BE2C (cell line): ENCODE measurements at regions not wholly inside any gene's neighbourhood (a gene's known extent, or its start where the extent isn't known, plus 50 kb on each side); places are given as distances from the start of the nearest gene placed in this dataset.

Experiments
- DNase-seq: peaks from one replicate; pipeline ENCODE4 v3.0.0-alpha.2; 2020
- H3K27me3 ChIP-seq: fragments of 250-450 bp; sonication (Bioruptor Pico); 2 replicates; pipeline ENCODE4 v1.5.1; 2020; ENCODE audit warnings: mild to moderate bottlenecking
- H3K36me3 ChIP-seq: fragments of 250-450 bp; sonication (Bioruptor Pico); 2 replicates; pipeline ENCODE4 v1.5.1; 2020; ENCODE audit warnings: mild to moderate bottlenecking
- H3K4me1 ChIP-seq: fragments of 250-450 bp; sonication (Bioruptor Pico); 2 replicates; pipeline ENCODE4 v1.5.1; 2020
- H3K4me3 ChIP-seq: 2 replicates; pipeline ENCODE4 v1.5.1; 2011; ENCODE audit warnings: low read depth, low read length
- H3K9me3 ChIP-seq: fragments of 250-450 bp; sonication (Bioruptor Pico); 2 replicates; pipeline ENCODE4 v1.5.1; 2020
- TF ChIP-seq, protein P1 (sequence below): IDR thresholded peaks from 2 replicates; pipeline ENCODE4 v1.5.1; 2012; ENCODE audit warnings: mild to moderate bottlenecking, low read depth, low read length

DNA sequence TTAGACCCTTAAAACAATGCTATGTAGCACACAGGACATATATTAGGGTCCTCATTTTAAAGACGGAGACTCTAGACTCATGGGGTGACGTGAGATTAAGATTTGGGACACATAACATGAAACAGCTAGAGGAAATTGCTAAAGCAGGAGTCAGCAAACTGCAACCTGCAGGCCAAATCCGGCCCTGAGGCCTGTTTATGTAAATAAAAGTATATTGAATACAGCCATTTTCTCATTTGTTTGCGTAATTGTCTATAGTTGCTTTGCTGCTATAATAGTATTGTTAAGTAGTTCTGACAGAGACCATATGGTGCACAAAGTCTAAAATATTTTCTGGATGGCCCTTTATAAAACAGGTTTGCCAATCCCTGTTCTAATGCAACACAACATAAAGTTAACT lies 115.5 kb downstream of the TMCO5A start:
- Histone ChIP-seq H3K36me3 (no peaks in the 10 kb centered on the region), H3K4me3 (no peak overlapping the region), H3K4me1 (no peaks in the 10 kb centered on the region), H3K27me3 (no peaks in the 10 kb centered on the region), H3K9me3 (no peaks in the 10 kb centered on the region)
- TF ChIP-seq, protein P1, sequence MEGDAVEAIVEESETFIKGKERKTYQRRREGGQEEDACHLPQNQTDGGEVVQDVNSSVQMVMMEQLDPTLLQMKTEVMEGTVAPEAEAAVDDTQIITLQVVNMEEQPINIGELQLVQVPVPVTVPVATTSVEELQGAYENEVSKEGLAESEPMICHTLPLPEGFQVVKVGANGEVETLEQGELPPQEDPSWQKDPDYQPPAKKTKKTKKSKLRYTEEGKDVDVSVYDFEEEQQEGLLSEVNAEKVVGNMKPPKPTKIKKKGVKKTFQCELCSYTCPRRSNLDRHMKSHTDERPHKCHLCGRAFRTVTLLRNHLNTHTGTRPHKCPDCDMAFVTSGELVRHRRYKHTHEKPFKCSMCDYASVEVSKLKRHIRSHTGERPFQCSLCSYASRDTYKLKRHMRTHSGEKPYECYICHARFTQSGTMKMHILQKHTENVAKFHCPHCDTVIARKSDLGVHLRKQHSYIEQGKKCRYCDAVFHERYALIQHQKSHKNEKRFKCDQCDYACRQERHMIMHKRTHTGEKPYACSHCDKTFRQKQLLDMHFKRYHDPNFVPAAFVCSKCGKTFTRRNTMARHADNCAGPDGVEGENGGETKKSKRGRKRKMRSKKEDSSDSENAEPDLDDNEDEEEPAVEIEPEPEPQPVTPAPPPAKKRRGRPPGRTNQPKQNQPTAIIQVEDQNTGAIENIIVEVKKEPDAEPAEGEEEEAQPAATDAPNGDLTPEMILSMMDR, result no peak
- DNase-seq, result no peak

DNA sequence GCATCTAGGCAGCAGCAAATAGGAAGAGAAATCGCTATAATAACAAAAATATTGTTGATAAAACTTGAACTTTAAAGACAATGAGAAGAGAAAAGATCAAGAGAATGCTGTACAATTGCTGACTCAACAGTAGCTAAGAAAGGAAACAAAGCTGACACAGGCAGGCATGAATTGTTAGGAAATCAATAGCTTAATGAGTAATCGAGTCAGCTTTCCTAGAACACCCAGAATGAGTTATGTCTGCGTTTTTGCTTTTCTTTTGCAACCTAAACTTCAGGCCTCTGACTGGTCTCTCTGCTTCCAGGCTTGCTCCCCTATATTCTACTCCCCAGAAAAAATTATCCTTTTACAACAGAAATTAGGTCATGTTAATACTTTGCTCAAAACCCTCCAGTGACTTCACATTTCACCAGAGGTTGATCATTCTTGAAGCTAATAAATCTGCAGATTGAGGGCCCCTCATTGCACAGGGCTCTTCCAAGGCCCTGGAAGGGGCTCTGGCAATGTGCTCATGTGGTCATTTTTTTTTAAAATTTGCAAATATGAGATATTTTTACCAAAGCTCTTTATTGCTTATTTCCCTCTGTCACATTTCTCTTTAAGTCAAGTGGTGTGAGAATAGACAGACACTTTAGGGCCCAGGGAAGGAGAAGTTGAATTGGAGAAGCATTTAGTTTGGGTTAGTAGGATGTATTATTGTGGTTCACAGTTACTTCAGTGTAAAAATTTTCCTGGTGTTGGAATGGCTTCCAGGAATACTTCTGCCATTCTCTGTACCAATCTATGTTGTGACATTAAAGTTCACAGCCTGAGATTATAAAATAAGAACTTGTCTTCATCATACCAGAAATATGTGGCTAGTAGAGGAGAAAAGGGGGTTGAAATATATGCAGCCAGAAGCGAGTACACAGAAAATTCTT lies 116.3 kb downstream of the TMCO5A start:
- Histone ChIP-seq H3K36me3 (no peaks in the 10 kb centered on the region), H3K9me3 (no peaks in the 10 kb centered on the region), H3K27me3 (no peaks in the 10 kb centered on the region), H3K4me3 (no peak overlapping the region), H3K4me1 (no peaks in the 10 kb centered on the region)
- no peak for DNase-seq
- TF ChIP-seq, protein P1, result no peak

DNA sequence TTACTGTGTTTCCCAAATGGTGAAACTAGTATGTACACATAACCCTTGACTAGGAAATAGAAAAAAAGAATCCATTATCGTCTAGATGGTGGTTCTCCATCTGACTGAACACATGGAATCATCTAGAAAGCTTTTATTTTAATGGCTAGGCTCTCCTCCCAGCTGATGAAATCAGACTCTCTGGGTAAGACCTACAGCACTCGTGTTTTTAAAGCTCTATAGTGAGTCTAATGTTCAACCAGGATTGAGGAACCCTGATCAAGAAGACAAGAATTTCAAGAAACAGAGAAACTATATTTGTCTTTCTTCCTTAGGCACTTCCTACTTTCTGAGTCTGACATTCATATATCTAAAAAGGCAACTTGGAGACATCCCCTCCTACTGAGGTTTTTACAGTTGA lies 118.8 kb downstream of the TMCO5A start:
- Histone ChIP-seq H3K9me3 (no peaks in the 10 kb centered on the region), H3K4me3 (no peak overlapping the region), H3K4me1 (no peaks in the 10 kb centered on the region), H3K27me3 (no peaks in the 10 kb centered on the region), H3K36me3 (no peaks in the 10 kb centered on the region)
- DNase-seq, result no peak
- TF ChIP-seq, protein P1, result no peak

DNA sequence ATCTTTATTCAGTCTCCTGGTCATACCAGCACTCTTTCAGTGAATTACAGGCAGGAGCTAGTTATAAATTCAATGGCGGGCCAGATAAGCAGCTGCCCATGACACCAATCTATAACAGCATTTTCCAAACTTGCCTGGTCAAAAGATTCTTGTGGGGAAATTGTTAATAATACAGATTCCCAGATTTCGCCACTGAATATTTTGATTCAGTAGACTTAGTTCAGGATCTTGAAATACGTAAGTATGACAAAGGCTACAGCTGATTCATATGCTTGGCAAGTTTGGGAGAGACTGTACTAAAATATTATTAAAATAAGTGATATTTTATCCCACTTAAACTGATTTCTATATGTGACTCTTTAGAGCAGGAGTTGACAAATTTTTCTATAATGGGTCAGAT lies 119.3 kb downstream of the TMCO5A start:
- TF ChIP-seq, protein P1, result no peak
- Histone ChIP-seq H3K9me3 (no peaks in the 10 kb centered on the region), H3K4me3 (no peak overlapping the region), H3K36me3 (no peaks in the 10 kb centered on the region), H3K27me3 (no peaks in the 10 kb centered on the region), H3K4me1 (no peaks in the 10 kb centered on the region)
- no peak for DNase-seq

DNA sequence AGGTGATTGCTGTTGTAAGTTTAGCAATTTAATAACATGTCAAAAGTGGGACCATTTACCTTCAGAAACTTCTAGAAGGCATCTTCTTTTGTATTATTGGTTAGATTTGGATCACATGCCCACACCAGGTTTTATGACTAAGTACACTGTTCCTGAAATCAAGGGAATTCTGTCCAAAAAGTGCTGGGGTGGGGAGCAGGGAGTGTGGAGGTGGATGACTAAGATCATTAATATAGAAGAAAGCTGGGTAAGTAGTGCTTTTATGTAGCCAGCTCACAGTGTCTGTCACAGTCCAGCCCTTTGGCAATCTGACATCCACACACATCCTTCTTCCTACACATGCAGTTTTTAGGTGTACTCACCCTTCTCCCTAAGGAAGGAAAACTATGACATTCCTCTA lies 120.0 kb downstream of the TMCO5A start:
- no peaks in the 10 kb centered on the region for H3K9me3 ChIP-seq
- H3K4me1 ChIP-seq, result no peaks in the 10 kb centered on the region
- no peak for DNase-seq
- H3K4me3 ChIP-seq, result no peak overlapping the region
- no peaks in the 10 kb centered on the region for H3K27me3 ChIP-seq
- TF ChIP-seq, protein P1, result no peak
- no peaks in the 10 kb centered on the region for H3K36me3 ChIP-seq

DNA sequence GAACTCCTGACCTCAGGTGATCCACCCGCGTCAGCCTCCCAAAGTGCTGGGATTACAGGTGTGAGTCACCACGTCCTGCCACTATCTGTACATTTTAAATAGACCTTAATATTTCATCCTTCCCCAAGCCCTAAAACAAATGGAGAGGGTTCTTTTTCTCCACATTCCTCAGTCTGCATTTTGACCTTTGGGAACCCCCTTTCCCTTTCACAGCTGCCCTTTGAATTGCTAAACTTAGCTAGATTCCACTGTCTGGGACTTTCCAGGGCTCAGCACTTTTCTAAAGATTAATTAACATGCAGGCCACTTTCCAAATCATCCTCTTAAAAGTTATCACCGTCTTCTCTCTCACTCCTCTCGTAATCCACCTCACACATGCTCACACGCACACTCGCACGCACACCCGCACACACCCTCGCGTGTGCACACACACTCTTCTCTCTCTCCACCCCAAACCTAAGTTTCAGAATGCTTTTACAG lies 124.2 kb downstream of the TMCO5A start:
- Histone ChIP-seq H3K27me3 (no peaks in the 10 kb centered on the region), H3K4me1 (no peaks in the 10 kb centered on the region), H3K9me3 (no peaks in the 10 kb centered on the region), H3K36me3 (no peaks in the 10 kb centered on the region), H3K4me3 (no peak overlapping the region)
- TF ChIP-seq, protein P1, result no peak
- DNase-seq, result no peak
